ENCODE measurements at regions not wholly inside any gene's neighbourhood (a gene's known extent, or its start where the extent isn't known, plus 50 kb on each side); places are given as distances from the start of the nearest gene placed in this dataset.

DNA sequence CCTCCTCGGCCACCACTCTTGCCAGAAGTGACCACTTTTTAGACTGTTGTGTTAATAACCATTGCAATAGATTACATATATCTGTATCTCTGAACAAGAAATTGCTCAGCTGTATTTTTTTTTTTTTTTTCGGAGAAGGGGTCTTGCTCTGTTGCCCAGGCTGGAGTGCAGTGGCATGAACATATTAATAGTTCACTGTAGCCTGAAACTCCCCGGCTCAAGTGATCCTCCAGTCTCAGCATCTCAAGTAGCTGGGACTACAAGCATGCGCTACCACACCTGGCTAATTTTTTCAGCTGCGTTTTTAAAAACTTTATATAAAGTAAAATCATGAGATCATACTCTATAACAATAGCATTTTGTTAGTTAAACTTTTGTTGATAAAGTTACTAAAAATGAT lies 609.0 kb downstream of the ZNF385D start:
- no peak for ATAC-seq
- no peak overlapping the region for H3K27ac ChIP-seq (ENCODE audit: control insufficient read depth, insufficient read depth)
- H3K27me3 ChIP-seq (replicated peaks in 1 of 2; ENCODE audit: control insufficient read depth in 2 of 2, insufficient read depth in 2 of 2, low read length in 1 of 2), result no peaks in the 10 kb centered on the region
- ChIA-PET CTCF (no interaction called here), SMC1A (ENCODE audit: uncharacterized antibody, unreplicated experiment) (no interaction called here), RAD21 (ENCODE audit: unreplicated experiment) (no interaction called here), POLR2A (no interaction called here)
- no TSS peak for BruUV-seq (replicated peaks)
- DNase-seq (ENCODE audit: low read depth, low spot score), result no peak
- in situ Hi-C loops (cut with MboI) (no loop called here), intact Hi-C loops (cut with micrococcal nuclease; ENCODE audit: unreplicated experiment) (no loop called here)
- H3K4me1 ChIP-seq (ENCODE audit: control insufficient read depth, insufficient read depth, low read length), result no peaks in the 10 kb centered on the region
- no peak overlapping the region for H3K4me2 ChIP-seq (ENCODE audit: control insufficient read depth, insufficient read depth)
- no peak overlapping the region for H3K4me3 ChIP-seq
- H3K9ac ChIP-seq (ENCODE audit: control insufficient read depth, insufficient read depth, low read length), result no peak overlapping the region
- H4K20me1 ChIP-seq (ENCODE audit: control insufficient read depth, insufficient read depth), result no peaks in the 10 kb centered on the region
- WGBS (ENCODE audit: insufficient coverage, insufficient replicate concordance, low lambda C conversion rate, missing lambda C conversion rate), result 61% methylated on average over 5 of the region's 5 CpGs
- no peak for TF ChIP-seq MTA2 (IDR thresholded peaks at IDR 0.05; ENCODE audit: low read depth)
- TF ChIP-seq SREBF2 (IDR thresholded peaks at IDR 0.05; ENCODE audit: low read length), result no peak
- TF ChIP-seq FOXK2 (IDR thresholded peaks at IDR 0.05), result no peak
- TF ChIP-seq NRF1 (conservative IDR thresholded peaks at IDR 0.05; ENCODE audit: low read depth, low read length), result no peak
- TF ChIP-seq ZNF217 (IDR thresholded peaks at IDR 0.05), result no peak
- no peak for TF ChIP-seq E2F4 (IDR thresholded peaks at IDR 0.05; ENCODE audit: low read depth, low read length)
- TF ChIP-seq E4F1 (IDR thresholded peaks at IDR 0.05; ENCODE audit: borderline replicate concordance, partially characterized antibody), result no peak
- no peak for TF ChIP-seq SUZ12 (IDR thresholded peaks at IDR 0.05; ENCODE audit: unreplicated experiment)
- TF ChIP-seq NFIC (IDR thresholded peaks at IDR 0.05; ENCODE audit: low read depth, low read length), result no peak
- TF ChIP-seq RCOR1 (conservative IDR thresholded peaks at IDR 0.05; ENCODE audit: low read depth, low read length), result no peak
- TF ChIP-seq FOS (IDR thresholded peaks at IDR 0.05; ENCODE audit: borderline replicate concordance, extremely low read depth, insufficient read length), result no peak
- no peak for TF ChIP-seq STAT1 (conservative IDR thresholded peaks at IDR 0.05)
- no peak for TF ChIP-seq EED (IDR thresholded peaks at IDR 0.05; ENCODE audit: low read depth)
- no peak for TF ChIP-seq STAT3 (IDR thresholded peaks at IDR 0.05; ENCODE audit: low read depth, low read length)
- no peak for TF ChIP-seq SIX5 (IDR thresholded peaks at IDR 0.05; ENCODE audit: low read depth, low read length, severe bottlenecking)
- TF ChIP-seq ATF3 (IDR thresholded peaks at IDR 0.05; ENCODE audit: borderline replicate concordance, extremely low read depth, low read depth, low read length), result no peak
- TF ChIP-seq ZBTB11 (CRISPR knock-in tag; IDR thresholded peaks at IDR 0.05), result no peak
- TF ChIP-seq NBN (IDR thresholded peaks at IDR 0.05), result no peak
- no peak for FAIRE-seq
- no peaks in the 10 kb centered on the region for H3K36me3 ChIP-seq (ENCODE audit: control insufficient read depth in 2 of 2, insufficient read depth in 2 of 2, low read length in 1 of 2)
- no peak overlapping the region for H2AFZ ChIP-seq (ENCODE audit: control insufficient read depth, low read depth, low read length)
- no peaks in the 10 kb centered on the region for H3K79me2 ChIP-seq (ENCODE audit: control insufficient read depth, insufficient read depth, low read length)
- H3K9me3 ChIP-seq (replicated peaks; ENCODE audit: control insufficient read depth, insufficient read depth, low read length), result no peaks in the 10 kb centered on the region
